K562 (cell line): ENCODE measurements at regions not wholly inside any gene's neighbourhood (a gene's known extent, or its start where the extent isn't known, plus 50 kb on each side); places are given as distances from the start of the nearest gene placed in this dataset.

Source experiments
- ATAC-seq: fragments of 200-7000 bp; cut with Tn5 transposase; 3 replicates; pipeline ENCODE4 v1.9.1; 2020; ENCODE audit warnings: moderate library complexity
- BruUV-seq: library from RNA; stranded (reverse); fragments of 400-500 nt; replicated peaks from 2 replicates; lab custom pipeline; 2021; lab: Mats Ljungman, UMichigan
- CTCF ChIA-PET: fragments of 300-600 bp; formaldehyde crosslinking; extraction: SDS; loops from one replicate; lab custom pipeline; 2021; ENCODE audit warnings: low intra/inter-chr PET ratio; lab: Yijun Ruan, JAX
- POLR2A ChIA-PET: fragments of 300-600, 350-650 bp; sonication (Branson Sonifier 250); formaldehyde crosslinking; extraction: SDS; loops from one replicate; lab custom pipeline; 2021; ENCODE audit warnings: antibody characterized with exemption, inconsistent platforms; lab: Yijun Ruan, JAX
- DNase-seq, 4 experiments: peaks; one replicate each; pipeline versions ENCODE4 v3.0.0 to v3.0.0-alpha.2; 2011 to 2018; ENCODE audit warnings: low spot score in 3 of 4, mixed read lengths in 3 of 4; ENCODE audit errors: extremely low read depth in 1 of 4
- FAIRE-seq: peaks from 2 replicates; lab custom pipeline; 2011; peaks lifted over from hg19 to GRCh38; lab: Jason Lieb, UNC
- H2AFZ ChIP-seq: 2 replicates; pipeline ENCODE4 v1.6.0; 2011; ENCODE audit warnings: low read depth, low read length, control low read depth, inconsistent platforms
- H3K27ac ChIP-seq: fragments of 200-600 bp; 3 replicates; pipeline ENCODE4 v1.8.0; 2011; ENCODE audit warnings: low read depth, mild to moderate bottlenecking, control low read depth, inconsistent platforms, low read length, moderate library complexity, mixed read lengths; ENCODE audit errors: extremely low read depth
- H3K27me3 ChIP-seq, 2 experiments: fragments of 300-600 bp in 1 of 2; 2 replicates in 1 of 2; 3 replicates in 1 of 2; pipeline versions ENCODE4 v1.6.0 to v1.8.0; 2011; ENCODE audit warnings: inconsistent platforms in 2 of 2, low read length in 2 of 2, mild to moderate bottlenecking in 1 of 2, mixed read lengths in 1 of 2, moderate library complexity in 1 of 2; ENCODE audit not compliant: control insufficient read depth in 2 of 2, insufficient read depth in 2 of 2
- H3K36me3 ChIP-seq: fragments of 300-600 bp; 3 replicates; pipeline ENCODE4 v1.8.0; 2011; ENCODE audit warnings: mild to moderate bottlenecking, low read length, inconsistent platforms; ENCODE audit not compliant: control insufficient read depth, insufficient read depth
- H3K4me1 ChIP-seq, 2 experiments: fragments of 200-600 bp in 1 of 2; replicated peaks in 1 of 2; 2 replicates in 1 of 2; 3 replicates in 1 of 2; pipeline versions ENCODE4 v1.5.1 to v1.8.0; 2011; ENCODE audit warnings: inconsistent platforms in 2 of 2, low read length in 2 of 2, mild to moderate bottlenecking in 1 of 2, mixed read lengths in 1 of 2, moderate library complexity in 1 of 2; ENCODE audit not compliant: control insufficient read depth in 2 of 2, insufficient read depth in 2 of 2
- H3K4me2 ChIP-seq: 2 replicates; pipeline ENCODE4 v1.6.1; 2011; ENCODE audit warnings: low read length, control low read depth, inconsistent platforms, mixed read lengths; ENCODE audit not compliant: insufficient read depth
- H3K4me3 ChIP-seq: fragments of 200-600 bp; sonication (generic), shearing (Covaris generic); 2 replicates; pipeline ENCODE4 v1.5.1; 2016; ENCODE audit warnings: control low read depth, inconsistent platforms
- H3K79me2 ChIP-seq: fragments of 200-600 bp; 3 replicates; pipeline ENCODE4 v1.8.0; 2011; ENCODE audit warnings: low read length, inconsistent platforms; ENCODE audit not compliant: control insufficient read depth, insufficient read depth
- H3K9ac ChIP-seq, 2 experiments: 2 replicates each; pipeline versions ENCODE4 v1.6.0 to v1.6.1; 2011; ENCODE audit warnings: low read depth in 2 of 2, low read length in 2 of 2, control low read depth in 1 of 2, inconsistent platforms in 1 of 2, mild to moderate bottlenecking in 1 of 2, mixed read lengths in 1 of 2; ENCODE audit not compliant: insufficient read depth in 1 of 2
- H3K9me1 ChIP-seq: one replicate; pipeline ENCODE4 v1.6.0; 2011; ENCODE audit warnings: inconsistent platforms, mild to moderate bottlenecking, low read length, moderate library complexity; ENCODE audit not compliant: control insufficient read depth, insufficient read depth
- H3K9me3 ChIP-seq: replicated peaks from 2 replicates; pipeline ENCODE4 v1.5.1; 2011; ENCODE audit warnings: low read depth, low read length, inconsistent platforms; ENCODE audit not compliant: control insufficient read depth, insufficient read depth
- H4K20me1 ChIP-seq: replicated peaks from 2 replicates; pipeline ENCODE4 v1.6.1; 2011; ENCODE audit warnings: low read length, inconsistent platforms, mixed read lengths; ENCODE audit not compliant: control insufficient read depth, insufficient read depth
- GMEB1 ChIP-seq: fragments of 250-450 bp; sonication (Bioruptor Pico); IDR thresholded peaks from 2 replicates; pipeline ENCODE4 v1.4.0; 2020; ENCODE audit warnings: mild to moderate bottlenecking
- HBP1 ChIP-seq: fragments of 450-650 bp; formaldehyde crosslinking; IDR thresholded peaks from 2 replicates; pipeline ENCODE4 v1.4.0; 2022; ENCODE audit warnings: missing genetic modification characterization
- HLTF ChIP-seq: fragments of 450-650 bp; IDR thresholded peaks from 2 replicates; pipeline ENCODE4 v1.6.1; 2016
- HNRNPLL ChIP-seq: fragments of 200-400 bp; formaldehyde crosslinking; IDR thresholded peaks from 2 replicates; pipeline ENCODE4 v1.6.1; 2017; ENCODE audit warnings: low read length, low read depth, mild to moderate bottlenecking; ENCODE audit not compliant: poor library complexity, severe bottlenecking
- MAX ChIP-seq: sonication (generic); formaldehyde crosslinking; IDR thresholded peaks from 2 replicates; pipeline ENCODE4 v1.9.0; 2022; ENCODE audit warnings: mild to moderate bottlenecking, missing genetic modification reagents
- MED1 ChIP-seq: sonication (generic); formaldehyde crosslinking; IDR thresholded peaks from 2 replicates; pipeline ENCODE4 v1.8.1; 2023; ENCODE audit warnings: missing genetic modification reagents, borderline replicate concordance
- PATZ1 ChIP-seq: fragments of 250-450 bp; sonication (Bioruptor Pico); IDR thresholded peaks from 2 replicates; pipeline ENCODE4 v1.5.0; 2020; ENCODE audit warnings: mild to moderate bottlenecking, borderline replicate concordance
- TAF7 ChIP-seq: fragments of 450-650 bp; IDR thresholded peaks from 2 replicates; pipeline ENCODE4 v1.6.1; 2016; ENCODE audit warnings: missing genetic modification characterization, missing compliant biosample characterization
- TEAD4 ChIP-seq, 2 experiments: sonication (generic) in 1 of 2; formaldehyde crosslinking in 1 of 2; IDR thresholded peaks; 2 replicates each; pipeline versions ENCODE4 v1.6.1 to v1.8.0; 2012 to 2022; ENCODE audit warnings: borderline replicate concordance in 1 of 2, inconsistent platforms in 1 of 2, low read length in 1 of 2, mild to moderate bottlenecking in 1 of 2, missing genetic modification reagents in 1 of 2
- ZMIZ1 ChIP-seq, 2 experiments: fragments of 150-350 bp in 1 of 2; IDR thresholded peaks; 2 replicates each; pipeline ENCODE4 v1.6.1; 2012 to 2016; ENCODE audit warnings: low read depth in 2 of 2, low read length in 2 of 2, mild to moderate bottlenecking in 1 of 2, moderate library complexity in 1 of 2
- WGBS: fragments of 100-300 bp; shearing (Covaris generic); methylation state at CpG from one replicate; pipeline ENCODE4 v1.1.6; 2016; ENCODE audit warnings: low coverage, mixed read lengths; ENCODE audit not compliant: insufficient coverage; ENCODE audit errors: missing lambda C conversion rate; 5-methylcytosine and 5-hydroxymethylcytosine counted together
- in situ Hi-C: fragments of 300-500 bp; cut with MboI; formaldehyde crosslinking; loops from 4 replicates; pipeline ENCODE4 v1.15.0; 2018; ENCODE audit warnings: inconsistent platforms, mixed read lengths
- intact Hi-C: fragments of 100-400 bp; cut with micrococcal nuclease; formaldehyde crosslinking; loops from 2 replicates; pipeline ENCODE4 v1.14.2; 2022

GRCh38 chr15:62476163-62476562 is 311.1 kb upstream of the C2CD4B start:
- Histone ChIP-seq H3K4me2 (no peak overlapping the region), H3K4me3 (no peak overlapping the region), H3K36me3 (no peaks in the 10 kb centered on the region), H4K20me1 (no peaks in the 10 kb centered on the region; the same call in 1 of the 2 replicates), H3K9ac (no peak overlapping the region), H3K9me1 (no peaks in the 10 kb centered on the region), H3K79me2 (no peaks in the 10 kb centered on the region), H3K4me1 (no peaks in the 10 kb centered on the region), H2AFZ (no peak overlapping the region), H3K9me3 (no peaks in the 10 kb centered on the region), H3K27ac (no peak overlapping the region), H3K27me3 (peaks cover 2 to 12% of the 10 kb centered on the region in 2 experiments; a peak in 3 of 5 replicates)
- DNase-seq: no peak
- ChIA-PET CTCF (no interaction called here), POLR2A (interaction anchor here (1.1 kb wide), 1 partner anchor 20 kb away, joined by 4 read pairs; no protein-coding TSS in a partner anchor)
- intact Hi-C loops: no loop called here
- 1% methylated on average over 9 of the region's 9 CpGs for WGBS
- no TSS peak for BruUV-seq
- in situ Hi-C loops: no loop called here
- no peak for FAIRE-seq
- ATAC-seq: no peak
- no peak for TF ChIP-seq TAF7 (tag)
- no peak for TF ChIP-seq HNRNPLL
- no peak for TF ChIP-seq ZMIZ1 (IDR thresholded peaks at IDR 0.05; ENCODE audit: low read depth in 2 of 2, low read length in 2 of 2)
- no peak for TF ChIP-seq PATZ1 (CRISPR knock-in tag)
- TF ChIP-seq HBP1 (CRISPR knock-in tag): no peak
- TF ChIP-seq TEAD4 (IDR thresholded peaks at IDR 0.05; ENCODE audit: low read length): no peak
- no peak for TF ChIP-seq TEAD4 (CRISPR knock-in tag; IDR thresholded peaks at IDR 0.05; ENCODE audit: borderline replicate concordance)
- TF ChIP-seq GMEB1 (CRISPR knock-in tag): no peak
- TF ChIP-seq HLTF: no peak
- TF ChIP-seq MED1 (CRISPR knock-in tag): no peak
- TF ChIP-seq MAX (CRISPR knock-in tag): no peak
